GM12891 (cell line): ENCODE measurements at regions not wholly inside any gene's neighbourhood (a gene's known extent, or its start where the extent isn't known, plus 50 kb on each side); places are given as distances from the start of the nearest gene placed in this dataset.

ENCODE experiments used
- POLR2A ChIP-seq: IDR thresholded peaks from 2 replicates; pipeline ENCODE4 v1.6.1; 2011; ENCODE audit warnings: low read depth, low read length, control low read depth
- POLR2AphosphoS5 ChIP-seq: IDR thresholded peaks from 2 replicates; pipeline ENCODE4 v1.6.1; 2011; ENCODE audit warnings: low read depth, low read length, control low read depth
- TAF1 ChIP-seq: IDR thresholded peaks from 2 replicates; pipeline ENCODE4 v1.6.1; 2011; ENCODE audit warnings: low read depth, low read length, control low read depth

- TF ChIP-seq POLR2A (no peak), TAF1 (no peak), POLR2AphosphoS5 (no peak)
These were observed 169.1 kb downstream of the CSNK1G3 start for GRCh38 chr5:123681061-123681460.
